ENCODE measurements at regions not wholly inside any gene's neighbourhood (a gene's known extent, or its start where the extent isn't known, plus 50 kb on each side); places are given as distances from the start of the nearest gene placed in this dataset.
"Not testable (repeated sequence)": the region's sequence is repeated elsewhere in the genome, so short reads cannot be mapped to it uniquely, and the experiment has no call there.

- no peak for DNase-seq (ENCODE audit: low read depth, low spot score)
These were observed 1012.9 kb downstream of the RAB28 start for GRCh38 chr4:12471193-12471592.

GRCh38 chr4:12461576-12461975 lies 1022.6 kb downstream of the RAB28 start:
- DNase-seq (ENCODE audit: low read depth, low spot score) = not testable (repeated sequence)

- DNase-seq (ENCODE audit: low read depth, low spot score) = no peak
These were observed 1025.0 kb downstream of the RAB28 start for GRCh38 chr4:12459126-12459525.

GRCh38 chr4:12458621-12459020 lies 1025.5 kb downstream of the RAB28 start:
- DNase-seq (ENCODE audit: low read depth, low spot score) = no peak

- DNase-seq (ENCODE audit: low read depth, low spot score) = no peak
These were observed 1023.6 kb upstream of the HS3ST1 start for GRCh38 chr4:12452291-12452690.

- no peak for DNase-seq (ENCODE audit: low read depth, low spot score)
These were observed 1018.8 kb upstream of the HS3ST1 start for GRCh38 chr4:12447451-12447850.

- DNase-seq (ENCODE audit: low read depth, low spot score) = no peak
These were observed 1018.0 kb upstream of the HS3ST1 start for GRCh38 chr4:12446657-12447185.

GRCh38 chr4:12446256-12446655 lies 1017.6 kb upstream of the HS3ST1 start:
- no peak for DNase-seq (ENCODE audit: low read depth, low spot score)

- DNase-seq (ENCODE audit: low read depth, low spot score) = no peak
These were observed 1017.1 kb upstream of the HS3ST1 start for GRCh38 chr4:12445711-12446235.

GRCh38 chr4:12439633-12440305 lies 1011.1 kb upstream of the HS3ST1 start:
- no peak for DNase-seq (ENCODE audit: low read depth, low spot score)

GRCh38 chr4:12431259-12431658 lies 1002.6 kb upstream of the HS3ST1 start:
- DNase-seq (ENCODE audit: low read depth, low spot score) = not testable (repeated sequence)

- DNase-seq (ENCODE audit: low read depth, low spot score) = no peak
These were observed 992.7 kb upstream of the HS3ST1 start for GRCh38 chr4:12421364-12421763.

GRCh38 chr4:12416755-12417154 lies 988.1 kb upstream of the HS3ST1 start:
- DNase-seq (ENCODE audit: low read depth, low spot score) = no peak

GRCh38 chr4:12414181-12414812 lies 985.6 kb upstream of the HS3ST1 start:
- no peak for DNase-seq (ENCODE audit: low read depth, low spot score)

- DNase-seq (ENCODE audit: low read depth, low spot score) = no peak
These were observed 982.4 kb upstream of the HS3ST1 start for GRCh38 chr4:12411072-12411471.

- no peak for DNase-seq (ENCODE audit: low read depth, low spot score)
These were observed 981.0 kb upstream of the HS3ST1 start for GRCh38 chr4:12409507-12410190.

- DNase-seq (ENCODE audit: low read depth, low spot score) = no peak
These were observed 979.7 kb upstream of the HS3ST1 start for GRCh38 chr4:12408364-12408763.

- DNase-seq (ENCODE audit: low read depth, low spot score) = no peak
These were observed 974.5 kb upstream of the HS3ST1 start for GRCh38 chr4:12403175-12403574.

GRCh38 chr4:12399781-12400180 lies 971.1 kb upstream of the HS3ST1 start:
- DNase-seq (ENCODE audit: low read depth, low spot score) = no peak

- DNase-seq (ENCODE audit: low read depth, low spot score) = no peak
These were observed 965.1 kb upstream of the HS3ST1 start for GRCh38 chr4:12393631-12394262.

- DNase-seq (ENCODE audit: low read depth, low spot score) = no peak
These were observed 960.9 kb upstream of the HS3ST1 start for GRCh38 chr4:12389604-12390003.

GRCh38 chr4:12382567-12382966 lies 953.9 kb upstream of the HS3ST1 start:
- DNase-seq (ENCODE audit: low read depth, low spot score) = no peak

All from brain pericyte (primary cell).